ENCODE measurements at regions not wholly inside any gene's neighbourhood (a gene's known extent, or its start where the extent isn't known, plus 50 kb on each side); places are given as distances from the start of the nearest gene placed in this dataset.

GRCh38 chr19:31826325-31826724 is 477.1 kb upstream of the TSHZ3 start:
- H3K27ac ChIP-seq (ENCODE audit: low read depth in 1 of 2, low read length in 2 of 2), result no peak overlapping the region
- H3K27me3 ChIP-seq (ENCODE audit: control insufficient read depth in 4 of 4, insufficient read depth in 4 of 4, low read length in 3 of 4), result no peaks in the 10 kb centered on the region
- TF ChIP-seq HNF4A (conservative IDR thresholded peaks at IDR 0.05), result no peak
- no peak for TF ChIP-seq TAF1 (conservative IDR thresholded peaks at IDR 0.05)
- no peak overlapping the region for H3K4me3 ChIP-seq (ENCODE audit: low read depth in 1 of 3, low read length in 3 of 3)
- H3K9ac ChIP-seq (ENCODE audit: low read depth in 1 of 2, low read length in 2 of 2), result no peak overlapping the region
- no peaks in the 10 kb centered on the region for H3K4me1 ChIP-seq (ENCODE audit: control insufficient read depth in 4 of 4, insufficient read depth in 4 of 4, low read length in 3 of 4)
- H3K36me3 ChIP-seq (ENCODE audit: control insufficient read depth in 4 of 4, insufficient read depth in 3 of 4, low read depth in 1 of 4, low read length in 3 of 4), result no peaks in the 10 kb centered on the region
- 76% methylated on average over 4 of the region's 4 CpGs for WGBS
- no peak for DNase-seq (ENCODE audit: low spot score)
- no peaks in the 10 kb centered on the region for H3K9me3 ChIP-seq (ENCODE audit: control insufficient read depth in 4 of 4, low read length in 3 of 4)

- H3K4me1 ChIP-seq (ENCODE audit: control insufficient read depth in 4 of 4, insufficient read depth in 4 of 4, low read length in 3 of 4), result no peaks in the 10 kb centered on the region
- no peaks in the 10 kb centered on the region for H3K36me3 ChIP-seq (ENCODE audit: control insufficient read depth in 4 of 4, insufficient read depth in 3 of 4, low read depth in 1 of 4, low read length in 3 of 4)
- WGBS, result 65% methylated on average over 8 of the region's 8 CpGs
- no peak overlapping the region for H3K9ac ChIP-seq (ENCODE audit: low read depth in 1 of 2, low read length in 2 of 2)
- TF ChIP-seq, protein P1, sequence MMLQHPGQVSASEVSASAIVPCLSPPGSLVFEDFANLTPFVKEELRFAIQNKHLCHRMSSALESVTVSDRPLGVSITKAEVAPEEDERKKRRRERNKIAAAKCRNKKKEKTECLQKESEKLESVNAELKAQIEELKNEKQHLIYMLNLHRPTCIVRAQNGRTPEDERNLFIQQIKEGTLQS (IDR thresholded peaks at IDR 0.05), result no peak
- TF ChIP-seq, protein P2, sequence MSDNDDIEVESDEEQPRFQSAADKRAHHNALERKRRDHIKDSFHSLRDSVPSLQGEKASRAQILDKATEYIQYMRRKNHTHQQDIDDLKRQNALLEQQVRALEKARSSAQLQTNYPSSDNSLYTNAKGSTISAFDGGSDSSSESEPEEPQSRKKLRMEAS (IDR thresholded peaks at IDR 0.05), result no peak
- TF ChIP-seq RAD21 (IDR thresholded peaks at IDR 0.05), result no peak
- TF ChIP-seq ZBTB33 (IDR thresholded peaks at IDR 0.05), result no peak
- no peak for TF ChIP-seq CTCF (IDR thresholded peaks at IDR 0.05; ENCODE audit: low read depth, low read length, missing input control)
- no peak for TF ChIP-seq EGR1 (IDR thresholded peaks at IDR 0.05; ENCODE audit: low read depth in 2 of 2)
- no peak for TF ChIP-seq SP1 (IDR thresholded peaks at IDR 0.05)
- TF ChIP-seq HNF4G (IDR thresholded peaks at IDR 0.05), result no peak
- no peak for TF ChIP-seq NR2F2 (IDR thresholded peaks at IDR 0.05)
- no peak for TF ChIP-seq RXRA (IDR thresholded peaks at IDR 0.05)
- TF ChIP-seq JUND (IDR thresholded peaks at IDR 0.05), result no peak
- no peak for TF ChIP-seq YY1 (IDR thresholded peaks at IDR 0.05)
- TF ChIP-seq, protein P3, sequence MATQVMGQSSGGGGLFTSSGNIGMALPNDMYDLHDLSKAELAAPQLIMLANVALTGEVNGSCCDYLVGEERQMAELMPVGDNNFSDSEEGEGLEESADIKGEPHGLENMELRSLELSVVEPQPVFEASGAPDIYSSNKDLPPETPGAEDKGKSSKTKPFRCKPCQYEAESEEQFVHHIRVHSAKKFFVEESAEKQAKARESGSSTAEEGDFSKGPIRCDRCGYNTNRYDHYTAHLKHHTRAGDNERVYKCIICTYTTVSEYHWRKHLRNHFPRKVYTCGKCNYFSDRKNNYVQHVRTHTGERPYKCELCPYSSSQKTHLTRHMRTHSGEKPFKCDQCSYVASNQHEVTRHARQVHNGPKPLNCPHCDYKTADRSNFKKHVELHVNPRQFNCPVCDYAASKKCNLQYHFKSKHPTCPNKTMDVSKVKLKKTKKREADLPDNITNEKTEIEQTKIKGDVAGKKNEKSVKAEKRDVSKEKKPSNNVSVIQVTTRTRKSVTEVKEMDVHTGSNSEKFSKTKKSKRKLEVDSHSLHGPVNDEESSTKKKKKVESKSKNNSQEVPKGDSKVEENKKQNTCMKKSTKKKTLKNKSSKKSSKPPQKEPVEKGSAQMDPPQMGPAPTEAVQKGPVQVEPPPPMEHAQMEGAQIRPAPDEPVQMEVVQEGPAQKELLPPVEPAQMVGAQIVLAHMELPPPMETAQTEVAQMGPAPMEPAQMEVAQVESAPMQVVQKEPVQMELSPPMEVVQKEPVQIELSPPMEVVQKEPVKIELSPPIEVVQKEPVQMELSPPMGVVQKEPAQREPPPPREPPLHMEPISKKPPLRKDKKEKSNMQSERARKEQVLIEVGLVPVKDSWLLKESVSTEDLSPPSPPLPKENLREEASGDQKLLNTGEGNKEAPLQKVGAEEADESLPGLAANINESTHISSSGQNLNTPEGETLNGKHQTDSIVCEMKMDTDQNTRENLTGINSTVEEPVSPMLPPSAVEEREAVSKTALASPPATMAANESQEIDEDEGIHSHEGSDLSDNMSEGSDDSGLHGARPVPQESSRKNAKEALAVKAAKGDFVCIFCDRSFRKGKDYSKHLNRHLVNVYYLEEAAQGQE (IDR thresholded peaks at IDR 0.05), result no peak
- no peak for TF ChIP-seq FOXA1 (IDR thresholded peaks at IDR 0.05)
- no peak for TF ChIP-seq GABPA (IDR thresholded peaks at IDR 0.05 in 1 of 2, conservative IDR thresholded peaks at IDR 0.05 in 1 of 2)
- TF ChIP-seq TAF1 (conservative IDR thresholded peaks at IDR 0.05), result no peak
- no peak for TF ChIP-seq HNF4A (conservative IDR thresholded peaks at IDR 0.05)
- no peak for TF ChIP-seq FOXA2 (IDR thresholded peaks at IDR 0.05)
- no peaks in the 10 kb centered on the region for H3K27me3 ChIP-seq (ENCODE audit: control insufficient read depth in 4 of 4, insufficient read depth in 4 of 4, low read length in 3 of 4)
- H3K27ac ChIP-seq (ENCODE audit: low read depth in 1 of 2, low read length in 2 of 2), result no peak overlapping the region
- no peak overlapping the region for H3K4me3 ChIP-seq (ENCODE audit: low read depth in 1 of 3, low read length in 3 of 3)
- H3K9me3 ChIP-seq (ENCODE audit: control insufficient read depth in 4 of 4, low read length in 3 of 4), result peaks cover 4 to 9% (median 6%) of the 10 kb centered on the region in 4 donors
- DNase-seq (ENCODE audit: low spot score), result no peak
These were observed 482.4 kb upstream of the TSHZ3 start for GRCh38 chr19:31831421-31832175.
